B cell (primary cell): ENCODE measurements at regions not wholly inside any gene's neighbourhood (a gene's known extent, or its start where the extent isn't known, plus 50 kb on each side); places are given as distances from the start of the nearest gene placed in this dataset.

Experiments used
- EZH2 ChIP-seq: IDR thresholded peaks from 2 replicates; pipeline ENCODE4 v1.6.1; 2012; ENCODE audit warnings: borderline replicate concordance, low read depth, mild to moderate bottlenecking, moderate library complexity, low read length; ENCODE audit not compliant: insufficient read depth, poor library complexity, severe bottlenecking
- TF ChIP-seq, protein P1 (sequence below): fragments of 200-600 bp; IDR thresholded peaks from one replicate; pipeline ENCODE4 v1.8.0; 2022; ENCODE audit warnings: antibody characterized with exemption, mild to moderate bottlenecking

GRCh38 chr20:6697228-6697972 lies 70.1 kb upstream of the BMP2 start:
- TF ChIP-seq, protein P1, sequence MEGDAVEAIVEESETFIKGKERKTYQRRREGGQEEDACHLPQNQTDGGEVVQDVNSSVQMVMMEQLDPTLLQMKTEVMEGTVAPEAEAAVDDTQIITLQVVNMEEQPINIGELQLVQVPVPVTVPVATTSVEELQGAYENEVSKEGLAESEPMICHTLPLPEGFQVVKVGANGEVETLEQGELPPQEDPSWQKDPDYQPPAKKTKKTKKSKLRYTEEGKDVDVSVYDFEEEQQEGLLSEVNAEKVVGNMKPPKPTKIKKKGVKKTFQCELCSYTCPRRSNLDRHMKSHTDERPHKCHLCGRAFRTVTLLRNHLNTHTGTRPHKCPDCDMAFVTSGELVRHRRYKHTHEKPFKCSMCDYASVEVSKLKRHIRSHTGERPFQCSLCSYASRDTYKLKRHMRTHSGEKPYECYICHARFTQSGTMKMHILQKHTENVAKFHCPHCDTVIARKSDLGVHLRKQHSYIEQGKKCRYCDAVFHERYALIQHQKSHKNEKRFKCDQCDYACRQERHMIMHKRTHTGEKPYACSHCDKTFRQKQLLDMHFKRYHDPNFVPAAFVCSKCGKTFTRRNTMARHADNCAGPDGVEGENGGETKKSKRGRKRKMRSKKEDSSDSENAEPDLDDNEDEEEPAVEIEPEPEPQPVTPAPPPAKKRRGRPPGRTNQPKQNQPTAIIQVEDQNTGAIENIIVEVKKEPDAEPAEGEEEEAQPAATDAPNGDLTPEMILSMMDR: no peak
- TF ChIP-seq EZH2: no peak
